Endothelial cell (in vitro differentiated cells): ENCODE measurements at regions not wholly inside any gene's neighbourhood (a gene's known extent, or its start where the extent isn't known, plus 50 kb on each side); places are given as distances from the start of the nearest gene placed in this dataset.

Source experiments
- DNase-seq: peaks from one replicate; pipeline ENCODE4 v3.0.0; 2021; ENCODE audit warnings: low spot score
- H3K27ac Mint-ChIP-seq: one replicate; pipeline ENCODE4 v1.8.0; 2021; ENCODE audit warnings: mixed read lengths, inconsistent platforms; ENCODE audit not compliant: unreplicated experiment
- H3K27me3 Mint-ChIP-seq: one replicate; pipeline ENCODE4 v1.8.0; 2021; ENCODE audit warnings: mild to moderate bottlenecking, moderate library complexity, mixed read lengths, inconsistent platforms; ENCODE audit not compliant: unreplicated experiment
- H3K36me3 Mint-ChIP-seq: one replicate; pipeline ENCODE4 v1.8.0; 2021; ENCODE audit warnings: mild to moderate bottlenecking, low read depth, mixed read lengths, inconsistent platforms; ENCODE audit not compliant: unreplicated experiment
- H3K4me1 Mint-ChIP-seq: one replicate; pipeline ENCODE4 v1.8.0; 2021; ENCODE audit warnings: mild to moderate bottlenecking, mixed read lengths, inconsistent platforms; ENCODE audit not compliant: unreplicated experiment
- H3K4me3 Mint-ChIP-seq: one replicate; pipeline ENCODE4 v1.8.0; 2021; ENCODE audit warnings: mild to moderate bottlenecking, mixed read lengths, inconsistent platforms; ENCODE audit not compliant: unreplicated experiment
- H3K9me3 Mint-ChIP-seq: one replicate; pipeline ENCODE4 v1.8.0; 2021; ENCODE audit warnings: mixed read lengths, inconsistent platforms; ENCODE audit not compliant: unreplicated experiment
- TF ChIP-seq, protein P1 (sequence below): fragments of 200-600 bp; sonication (generic); IDR thresholded peaks from one replicate; pipeline ENCODE4 v1.5.0; 2021; ENCODE audit warnings: antibody characterized with exemption; ENCODE audit not compliant: unreplicated experiment

DNA sequence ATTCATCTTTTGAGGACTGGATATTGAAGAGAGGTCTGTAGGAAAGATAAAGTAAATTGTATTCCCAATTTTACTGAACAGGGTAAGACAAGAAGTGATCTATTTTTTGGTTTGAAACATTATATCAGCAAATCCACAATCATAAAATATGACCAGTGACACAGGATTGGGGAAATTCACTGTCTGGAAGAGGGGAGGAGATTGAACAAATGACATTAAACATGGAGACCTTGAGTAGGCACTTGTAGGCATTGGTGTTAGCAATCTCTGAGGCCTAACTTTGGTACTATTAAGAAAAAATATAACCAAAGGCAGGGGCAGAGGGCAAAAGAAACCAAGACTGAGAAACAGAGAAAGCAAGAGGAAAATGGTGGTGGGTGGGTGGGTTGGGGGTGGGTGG lies 132.6 kb upstream of the TMEM161B start:
- Mint-ChIP-seq H3K27me3 (peaks cover 8% of the 10 kb centered on the region), H3K27ac (no peak overlapping the region), H3K4me3 (no peak overlapping the region), H3K36me3 (no peaks in the 10 kb centered on the region), H3K9me3 (no peaks in the 10 kb centered on the region), H3K4me1 (peaks cover 13% of the 10 kb centered on the region)
- no peak for DNase-seq
- TF ChIP-seq, protein P1, sequence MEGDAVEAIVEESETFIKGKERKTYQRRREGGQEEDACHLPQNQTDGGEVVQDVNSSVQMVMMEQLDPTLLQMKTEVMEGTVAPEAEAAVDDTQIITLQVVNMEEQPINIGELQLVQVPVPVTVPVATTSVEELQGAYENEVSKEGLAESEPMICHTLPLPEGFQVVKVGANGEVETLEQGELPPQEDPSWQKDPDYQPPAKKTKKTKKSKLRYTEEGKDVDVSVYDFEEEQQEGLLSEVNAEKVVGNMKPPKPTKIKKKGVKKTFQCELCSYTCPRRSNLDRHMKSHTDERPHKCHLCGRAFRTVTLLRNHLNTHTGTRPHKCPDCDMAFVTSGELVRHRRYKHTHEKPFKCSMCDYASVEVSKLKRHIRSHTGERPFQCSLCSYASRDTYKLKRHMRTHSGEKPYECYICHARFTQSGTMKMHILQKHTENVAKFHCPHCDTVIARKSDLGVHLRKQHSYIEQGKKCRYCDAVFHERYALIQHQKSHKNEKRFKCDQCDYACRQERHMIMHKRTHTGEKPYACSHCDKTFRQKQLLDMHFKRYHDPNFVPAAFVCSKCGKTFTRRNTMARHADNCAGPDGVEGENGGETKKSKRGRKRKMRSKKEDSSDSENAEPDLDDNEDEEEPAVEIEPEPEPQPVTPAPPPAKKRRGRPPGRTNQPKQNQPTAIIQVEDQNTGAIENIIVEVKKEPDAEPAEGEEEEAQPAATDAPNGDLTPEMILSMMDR = no peak

DNA sequence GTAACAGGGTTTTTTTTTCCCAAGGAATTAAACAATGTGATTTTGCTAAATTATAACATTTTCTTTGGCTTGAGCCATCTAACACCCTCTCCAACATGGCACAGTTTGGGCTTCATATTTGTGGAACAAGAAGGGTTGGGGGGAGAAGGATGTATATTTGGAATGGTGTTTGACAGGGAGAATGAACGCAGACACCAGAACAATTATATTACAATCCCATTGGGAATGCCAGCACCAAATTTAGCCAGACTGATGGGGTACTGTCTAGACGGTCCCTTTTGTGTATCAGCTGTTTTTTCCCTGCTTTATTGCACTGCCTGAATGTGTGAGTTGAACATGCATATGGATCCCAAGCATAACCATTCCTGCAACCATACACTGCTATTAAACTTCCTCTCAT lies 130.9 kb upstream of the TMEM161B start:
- Mint-ChIP-seq H3K4me1 (peaks cover 13% of the 10 kb centered on the region), H3K27me3 (peaks cover 10% of the 10 kb centered on the region), H3K27ac (no peak overlapping the region), H3K4me3 (no peak overlapping the region), H3K9me3 (no peaks in the 10 kb centered on the region), H3K36me3 (no peaks in the 10 kb centered on the region)
- DNase-seq = no peak
- TF ChIP-seq, protein P1 = no peak

DNA sequence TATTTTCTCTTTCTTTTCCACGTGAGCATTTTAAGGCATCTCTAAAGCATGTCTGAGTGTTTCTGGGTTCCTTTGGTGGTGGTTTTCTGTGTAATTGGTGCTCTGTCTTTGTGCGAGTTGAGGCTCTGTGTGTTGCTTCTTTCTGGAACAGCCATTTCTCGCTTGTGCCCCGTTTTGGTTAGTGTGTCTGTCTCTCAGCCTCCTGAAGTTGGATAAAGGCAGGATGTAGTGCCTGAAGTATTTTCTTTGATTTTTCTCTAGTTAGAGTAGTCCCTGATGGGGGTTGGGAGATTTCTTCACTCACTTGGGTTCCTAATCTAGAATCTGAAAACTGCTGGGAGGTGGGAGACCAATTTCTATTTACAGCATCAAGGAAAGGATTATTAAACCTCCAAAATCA lies 129.7 kb upstream of the TMEM161B start:
- peaks cover 10% of the 10 kb centered on the region for H3K27me3 Mint-ChIP-seq
- no peaks in the 10 kb centered on the region for H3K36me3 Mint-ChIP-seq
- H3K9me3 Mint-ChIP-seq = no peaks in the 10 kb centered on the region
- no peak for DNase-seq
- TF ChIP-seq, protein P1 = no peak
- no peak overlapping the region for H3K27ac Mint-ChIP-seq
- H3K4me1 Mint-ChIP-seq = peaks cover 19% of the 10 kb centered on the region
- no peak overlapping the region for H3K4me3 Mint-ChIP-seq

DNA sequence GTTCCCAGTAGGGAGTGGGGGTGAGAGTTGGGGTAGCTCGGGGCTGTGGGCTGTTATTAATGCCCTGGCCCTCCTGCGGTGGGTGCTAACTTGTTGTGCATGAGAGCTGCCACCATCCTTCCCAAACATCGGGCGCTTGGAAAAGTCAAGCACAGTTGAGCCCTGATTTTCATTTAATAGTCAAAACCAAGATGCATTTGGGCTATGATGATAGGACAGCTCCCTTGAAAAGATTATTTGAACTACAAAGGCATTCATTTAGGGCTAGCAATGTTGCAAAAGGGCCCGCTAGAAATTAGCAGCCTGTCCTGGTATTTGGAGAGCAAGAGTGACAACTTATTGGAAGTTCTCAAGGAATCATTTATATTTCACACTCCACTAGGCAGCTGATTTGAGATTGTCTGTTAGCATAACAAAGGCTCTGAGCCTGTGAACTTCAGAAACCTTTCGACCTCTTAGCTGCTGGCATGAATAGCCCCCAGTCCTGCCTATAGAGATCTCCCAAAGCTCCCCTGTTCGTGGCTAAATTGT lies 128.2 kb upstream of the TMEM161B start:
- DNase-seq = no peak
- Mint-ChIP-seq H3K27me3 (peaks cover 10% of the 10 kb centered on the region), H3K36me3 (no peaks in the 10 kb centered on the region), H3K4me1 (peaks cover 19% of the 10 kb centered on the region), H3K4me3 (no peak overlapping the region), H3K27ac (no peak overlapping the region), H3K9me3 (no peaks in the 10 kb centered on the region)
- TF ChIP-seq, protein P1 = no peak

DNA sequence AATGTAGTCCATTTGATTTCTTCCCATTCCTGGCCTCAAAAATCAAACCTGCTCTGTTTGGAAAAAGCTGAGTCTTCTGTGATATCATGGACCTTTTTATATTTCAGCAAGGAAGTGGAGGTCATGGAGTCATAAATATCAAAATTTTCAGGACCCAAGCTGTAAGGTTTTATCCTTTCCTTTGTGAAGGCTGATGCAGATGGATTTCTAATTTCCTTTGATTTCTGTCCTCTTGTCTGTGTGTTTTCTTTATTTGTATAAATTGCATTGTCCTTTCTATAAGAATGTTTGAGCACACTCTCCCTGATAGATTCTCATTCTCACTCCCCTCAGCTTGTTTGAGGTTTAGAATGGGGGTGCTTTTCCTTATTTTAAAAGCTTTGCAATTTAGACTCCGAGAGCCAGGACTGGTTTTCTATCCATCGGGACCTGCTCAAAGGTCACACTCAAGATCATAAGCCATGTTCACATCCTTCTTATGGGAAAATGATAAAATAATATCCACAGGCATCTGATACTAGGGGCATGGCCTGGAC lies 127.4 kb upstream of the TMEM161B start:
- Mint-ChIP-seq H3K4me3 (no peak overlapping the region), H3K9me3 (no peaks in the 10 kb centered on the region), H3K36me3 (no peaks in the 10 kb centered on the region), H3K27me3 (peaks cover 10% of the 10 kb centered on the region), H3K27ac (no peak overlapping the region), H3K4me1 (peaks cover 19% of the 10 kb centered on the region)
- DNase-seq = no peak
- TF ChIP-seq, protein P1 = no peak
